Gastroesophageal sphincter (tissue), 2 donors: ENCODE measurements at regions not wholly inside any gene's neighbourhood (a gene's known extent, or its start where the extent isn't known, plus 50 kb on each side); places are given as distances from the start of the nearest gene placed in this dataset.

Experiments used
- EP300 ChIP-seq: sonication (generic); formaldehyde crosslinking; IDR thresholded peaks from one replicate; pipeline ENCODE4 v1.6.1; 2017; ENCODE audit warnings: antibody characterized with exemption, mild to moderate bottlenecking
- POLR2AphosphoS5 ChIP-seq: sonication (generic); formaldehyde crosslinking; IDR thresholded peaks from one replicate; pipeline ENCODE4 v1.6.1; 2017; ENCODE audit warnings: antibody characterized with exemption

DNA sequence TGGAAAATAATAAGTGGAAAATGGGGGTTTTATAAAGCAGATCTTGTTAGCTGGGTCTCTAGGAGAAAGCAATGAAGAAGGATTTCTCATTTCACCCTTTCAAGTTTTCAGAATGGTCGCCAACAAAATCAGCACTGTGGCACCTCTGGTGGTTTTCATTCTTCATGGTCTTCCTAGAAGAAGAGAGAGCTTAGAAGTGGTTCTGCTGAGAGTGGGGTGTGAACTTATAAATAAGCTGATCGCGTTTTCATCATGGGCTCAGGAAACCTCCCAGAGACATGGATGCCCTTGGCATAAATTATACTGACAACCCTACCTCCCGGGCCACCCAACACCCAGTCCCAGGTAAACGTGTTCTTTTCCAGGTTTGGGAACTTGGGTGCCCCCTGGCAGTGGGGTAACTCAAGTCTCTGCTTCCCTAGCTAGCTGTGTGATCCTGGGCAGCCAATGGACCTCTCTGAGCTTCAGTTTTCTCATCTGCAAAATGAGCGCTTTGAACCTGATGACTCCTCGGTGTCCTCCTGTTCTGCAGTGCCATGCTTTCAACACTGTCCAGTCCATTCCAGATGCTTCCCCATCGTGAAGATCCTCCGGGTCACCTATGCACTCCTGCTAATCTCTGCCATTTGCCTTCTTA, 72.6 kb upstream of the GRAMD1B start:
- TF ChIP-seq POLR2AphosphoS5 (no peak), EP300 (no peak)
